Kidney epithelial cell (primary cell): ENCODE measurements at regions not wholly inside any gene's neighbourhood (a gene's known extent, or its start where the extent isn't known, plus 50 kb on each side); places are given as distances from the start of the nearest gene placed in this dataset.
"Not testable (repeated sequence)": the region's sequence is repeated elsewhere in the genome, so short reads cannot be mapped to it uniquely, and the experiment has no call there.

ENCODE experiments used
- DNase-seq: peaks from one replicate; pipeline ENCODE4 v3.0.0-alpha.2; 2010; ENCODE audit warnings: low read depth
- H3K27me3 ChIP-seq: 2 replicates; pipeline ENCODE4 v1.6.0; 2011; ENCODE audit warnings: low read length; ENCODE audit not compliant: control insufficient read depth, insufficient read depth
- H3K36me3 ChIP-seq: 2 replicates; pipeline ENCODE4 v1.5.1; 2011; ENCODE audit warnings: low read length; ENCODE audit not compliant: control insufficient read depth, insufficient read depth
- H3K4me3 ChIP-seq: 2 replicates; pipeline ENCODE4 v1.5.1; 2011; ENCODE audit warnings: low read depth, mild to moderate bottlenecking, control low read depth, low read length
- TF ChIP-seq, protein P1 (sequence below): IDR thresholded peaks from 2 replicates; pipeline ENCODE4 v1.5.1; 2011; ENCODE audit warnings: mild to moderate bottlenecking, moderate library complexity, low read length, control low read depth, inconsistent platforms; ENCODE audit not compliant: insufficient read depth, poor library complexity, severe bottlenecking

GRCh38 chr5:44695259-44695658 is 113.5 kb upstream of the MRPS30 start:
- no peaks in the 10 kb centered on the region for H3K36me3 ChIP-seq
- no peaks in the 10 kb centered on the region for H3K27me3 ChIP-seq
- no peak overlapping the region for H3K4me3 ChIP-seq
- DNase-seq = no peak
- TF ChIP-seq, protein P1, sequence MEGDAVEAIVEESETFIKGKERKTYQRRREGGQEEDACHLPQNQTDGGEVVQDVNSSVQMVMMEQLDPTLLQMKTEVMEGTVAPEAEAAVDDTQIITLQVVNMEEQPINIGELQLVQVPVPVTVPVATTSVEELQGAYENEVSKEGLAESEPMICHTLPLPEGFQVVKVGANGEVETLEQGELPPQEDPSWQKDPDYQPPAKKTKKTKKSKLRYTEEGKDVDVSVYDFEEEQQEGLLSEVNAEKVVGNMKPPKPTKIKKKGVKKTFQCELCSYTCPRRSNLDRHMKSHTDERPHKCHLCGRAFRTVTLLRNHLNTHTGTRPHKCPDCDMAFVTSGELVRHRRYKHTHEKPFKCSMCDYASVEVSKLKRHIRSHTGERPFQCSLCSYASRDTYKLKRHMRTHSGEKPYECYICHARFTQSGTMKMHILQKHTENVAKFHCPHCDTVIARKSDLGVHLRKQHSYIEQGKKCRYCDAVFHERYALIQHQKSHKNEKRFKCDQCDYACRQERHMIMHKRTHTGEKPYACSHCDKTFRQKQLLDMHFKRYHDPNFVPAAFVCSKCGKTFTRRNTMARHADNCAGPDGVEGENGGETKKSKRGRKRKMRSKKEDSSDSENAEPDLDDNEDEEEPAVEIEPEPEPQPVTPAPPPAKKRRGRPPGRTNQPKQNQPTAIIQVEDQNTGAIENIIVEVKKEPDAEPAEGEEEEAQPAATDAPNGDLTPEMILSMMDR = no peak

- Histone ChIP-seq H3K27me3 (no peaks in the 10 kb centered on the region), H3K4me3 (no peak overlapping the region), H3K36me3 (no peaks in the 10 kb centered on the region)
- TF ChIP-seq, protein P1 = no peak
- DNase-seq = no peak
These were observed 116.9 kb upstream of the MRPS30 start for GRCh38 chr5:44691802-44692201.

- TF ChIP-seq, protein P1 = no peak
- no peak for DNase-seq
- H3K27me3 ChIP-seq = no peaks in the 10 kb centered on the region
- H3K36me3 ChIP-seq = no peaks in the 10 kb centered on the region
- H3K4me3 ChIP-seq = no peak overlapping the region
These were observed 126.8 kb upstream of the MRPS30 start for GRCh38 chr5:44681906-44682305.

DNA sequence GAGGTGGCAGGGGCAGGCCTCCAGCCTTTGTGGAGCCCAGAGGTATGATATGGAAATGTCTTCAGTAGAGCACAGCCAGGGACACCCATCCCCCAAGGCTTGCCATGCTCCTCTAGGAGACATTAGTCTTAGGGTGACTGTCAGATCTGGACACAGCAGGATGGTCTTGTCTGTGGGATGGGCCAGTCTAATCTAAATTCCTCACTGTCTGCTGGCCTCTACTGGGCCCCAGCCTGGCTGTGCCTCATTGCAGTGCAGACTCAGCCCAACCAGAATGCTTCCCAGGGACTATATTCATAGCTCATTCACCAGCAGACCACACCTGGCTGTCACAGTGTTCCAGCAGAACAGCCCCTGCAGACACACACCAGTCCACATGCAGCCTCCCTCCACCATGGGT is 129.5 kb upstream of the MRPS30 start:
- Histone ChIP-seq H3K36me3 (no peaks in the 10 kb centered on the region), H3K27me3 (no peaks in the 10 kb centered on the region), H3K4me3 (no peak overlapping the region)
- DNase-seq = no peak
- TF ChIP-seq, protein P1 = no peak

DNA sequence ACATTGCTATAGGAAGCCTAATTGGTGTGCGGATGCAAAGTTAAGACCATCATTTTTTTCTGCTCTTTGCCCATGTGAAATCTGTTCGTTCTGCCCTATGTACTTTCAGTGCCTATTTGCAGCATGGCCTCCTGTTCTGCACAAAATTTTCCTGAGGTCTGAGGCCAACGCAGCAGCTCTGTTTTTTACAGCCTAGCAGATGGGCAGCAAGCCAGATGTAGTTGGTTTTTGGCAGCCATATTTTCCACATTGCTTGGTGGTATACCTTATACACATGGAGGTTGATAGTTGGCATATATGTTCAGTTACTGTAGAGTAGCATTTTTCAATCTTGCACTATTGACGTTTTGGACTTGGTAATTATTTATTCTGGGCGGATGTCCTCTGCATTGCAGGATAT is 133.5 kb upstream of the MRPS30 start:
- no peak for DNase-seq
- H3K36me3 ChIP-seq = no peaks in the 10 kb centered on the region
- H3K27me3 ChIP-seq = no peaks in the 10 kb centered on the region
- TF ChIP-seq, protein P1 = no peak
- no peak overlapping the region for H3K4me3 ChIP-seq

DNA sequence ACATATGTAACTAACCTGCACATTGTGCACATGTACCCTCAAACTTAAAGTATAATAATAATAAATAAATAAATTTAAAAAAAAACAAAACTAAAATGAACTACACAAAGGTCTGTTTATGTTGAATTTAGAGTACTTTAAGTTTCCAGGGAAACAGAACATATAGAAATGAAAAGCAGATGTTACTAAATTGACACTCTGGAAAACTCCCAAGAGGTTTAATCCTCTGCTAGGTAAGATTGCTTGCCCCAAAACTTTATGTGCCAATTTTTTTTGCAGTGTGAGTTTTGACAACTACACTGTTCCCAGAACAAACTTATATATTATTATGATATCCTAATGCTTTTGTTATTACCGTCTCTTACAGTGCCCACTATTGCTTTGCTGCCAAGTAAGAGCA is 134.3 kb upstream of the MRPS30 start:
- H3K4me3 ChIP-seq = no peak overlapping the region
- H3K27me3 ChIP-seq = no peaks in the 10 kb centered on the region
- TF ChIP-seq, protein P1 = no peak
- no peaks in the 10 kb centered on the region for H3K36me3 ChIP-seq
- no peak for DNase-seq

- H3K36me3 ChIP-seq, H3K4me3 ChIP-seq, H3K27me3 ChIP-seq, DNase-seq: not testable (repeated sequence)
These were observed 140.3 kb upstream of the MRPS30 start for GRCh38 chr5:44668471-44668870.
